Endothelial cell of umbilical vein (primary cell): ENCODE measurements at regions not wholly inside any gene's neighbourhood (a gene's known extent, or its start where the extent isn't known, plus 50 kb on each side); places are given as distances from the start of the nearest gene placed in this dataset.

Experiments used
- BruUV-seq: library from RNA; stranded (reverse); fragments of 400-500 nt; replicated peaks from 2 replicates; lab custom pipeline; 2021; lab: Mats Ljungman, UMichigan
- CTCF ChIA-PET: fragments of 300-600, 350-600 bp; sonication (Branson Sonifier 250); formaldehyde crosslinking; loops from one replicate; lab custom pipeline; 2021; ENCODE audit warnings: antibody characterized with exemption, inconsistent platforms; lab: Charles Lee
- POLR2A ChIA-PET: fragments of 300-600, 350-600 bp; sonication (Branson Sonifier 250); formaldehyde crosslinking; loops from one replicate; lab custom pipeline; 2021; ENCODE audit warnings: antibody characterized with exemption, inconsistent platforms; lab: Charles Lee
- DNase-seq: peaks from one replicate; pipeline ENCODE4 v3.0.0-alpha.2; 2011; ENCODE audit warnings: low read depth, low spot score
- FAIRE-seq: peaks from 2 replicates; lab custom pipeline; 2011; peaks lifted over from hg19 to GRCh38; lab: Jason Lieb, UNC
- H2AFZ ChIP-seq: 2 replicates; pipeline ENCODE4 v1.6.0; 2012; ENCODE audit warnings: low read depth, low read length, control low read depth, inconsistent platforms
- H3K27ac ChIP-seq: 2 replicates; pipeline ENCODE4 v1.5.1; 2011; ENCODE audit warnings: low read depth, mild to moderate bottlenecking, control low read depth, low read length, moderate library complexity; ENCODE audit not compliant: insufficient read depth
- H3K27me3 ChIP-seq, 2 experiments: 2 replicates each; pipeline versions ENCODE4 v1.6.0 to v1.6.1; 2011; ENCODE audit warnings: low read length in 2 of 2, mixed read lengths in 1 of 2; ENCODE audit not compliant: control insufficient read depth in 2 of 2, insufficient read depth in 2 of 2
- H3K36me3 ChIP-seq, 2 experiments: 2 replicates in 1 of 2; 3 replicates in 1 of 2; pipeline ENCODE4 v1.5.1; 2011; ENCODE audit warnings: low read length in 2 of 2, mild to moderate bottlenecking in 1 of 2, moderate library complexity in 1 of 2; ENCODE audit not compliant: control insufficient read depth in 2 of 2, insufficient read depth in 2 of 2; ENCODE audit errors: extremely low read depth in 1 of 2
- H3K4me1 ChIP-seq: 3 replicates; pipeline ENCODE4 v1.5.1; 2011; ENCODE audit warnings: mild to moderate bottlenecking, low read length; ENCODE audit not compliant: control insufficient read depth, insufficient read depth; ENCODE audit errors: extremely low read depth
- H3K4me2 ChIP-seq: 2 replicates; pipeline ENCODE4 v1.6.1; 2011; ENCODE audit warnings: low read length, control low read depth, mixed read lengths; ENCODE audit not compliant: insufficient read depth
- H3K4me3 ChIP-seq, 3 experiments: fragments of 200-600 bp in 1 of 3; sonication (generic), shearing (Covaris generic) in 1 of 3; replicated peaks in 1 of 3; 2 replicates each; pipeline ENCODE4 v1.5.1; 2011 to 2016; ENCODE audit warnings: control low read depth in 3 of 3, low read length in 3 of 3, mild to moderate bottlenecking in 2 of 3, inconsistent platforms in 1 of 3, low read depth in 1 of 3, moderate library complexity in 1 of 3; ENCODE audit not compliant: insufficient read depth in 1 of 3
- H3K79me2 ChIP-seq: 2 replicates; pipeline ENCODE4 v1.6.0; 2012; ENCODE audit warnings: low read length, inconsistent platforms; ENCODE audit not compliant: control insufficient read depth, insufficient read depth
- H3K9ac ChIP-seq: replicated peaks from 2 replicates; pipeline ENCODE3; 2011; ENCODE audit warnings: low read length, control low read depth; ENCODE audit not compliant: insufficient read depth; ENCODE audit errors: extremely low read depth
- H3K9me1 ChIP-seq: replicated peaks from 3 replicates; pipeline ENCODE4 v1.6.0; 2011; ENCODE audit warnings: mild to moderate bottlenecking, low read length; ENCODE audit not compliant: control insufficient read depth, insufficient read depth; ENCODE audit errors: extremely low read depth
- H3K9me3 ChIP-seq: replicated peaks from 2 replicates; pipeline ENCODE4 v1.5.1; 2012; ENCODE audit warnings: low read length, inconsistent platforms; ENCODE audit not compliant: control insufficient read depth, insufficient read depth
- H4K20me1 ChIP-seq: replicated peaks from 2 replicates; pipeline ENCODE3; 2011; ENCODE audit warnings: mild to moderate bottlenecking, low read length; ENCODE audit not compliant: control insufficient read depth, insufficient read depth; ENCODE audit errors: extremely low read depth
- EZH2 ChIP-seq: IDR thresholded peaks from 2 replicates; pipeline ENCODE4 v1.6.1; 2012; ENCODE audit warnings: borderline replicate concordance, low read depth, mild to moderate bottlenecking, moderate library complexity, low read length, inconsistent platforms; ENCODE audit not compliant: severe bottlenecking
- FOS ChIP-seq: IDR thresholded peaks from 2 replicates; pipeline ENCODE4 v1.6.1; 2011; ENCODE audit warnings: mild to moderate bottlenecking, low read length, moderate library complexity, borderline replicate concordance; ENCODE audit not compliant: insufficient read depth
- GATA2 ChIP-seq: IDR thresholded peaks from 2 replicates; pipeline ENCODE4 v1.7.0; 2011; ENCODE audit warnings: low read depth, mild to moderate bottlenecking, moderate library complexity, mixed read lengths, low read length; ENCODE audit not compliant: insufficient read length, insufficient read depth
- JUN ChIP-seq: IDR thresholded peaks from 2 replicates; pipeline ENCODE4 v1.6.1; 2011; ENCODE audit warnings: borderline replicate concordance, low read depth; ENCODE audit not compliant: insufficient read length, insufficient read depth
- MYC ChIP-seq: IDR thresholded peaks from one replicate; pipeline ENCODE4 v1.6.1; 2011; ENCODE audit warnings: mild to moderate bottlenecking, low read depth, low read length
- POLR2A ChIP-seq: IDR thresholded peaks from 2 replicates; pipeline ENCODE4 v1.6.1; 2012; ENCODE audit warnings: low read depth, mild to moderate bottlenecking, control low read depth, low read length
- POLR2AphosphoS5 ChIP-seq: IDR thresholded peaks from 2 replicates; pipeline ENCODE4 v1.6.1; 2012; ENCODE audit warnings: low read depth, mild to moderate bottlenecking, control low read depth, low read length, moderate library complexity; ENCODE audit not compliant: insufficient read depth
- dilution Hi-C: fragments of 300-500 bp; cut with MboI; formaldehyde crosslinking; loops from one replicate; pipeline ENCODE4 v1.15.0; 2019; ENCODE audit warnings: low sequenced_read_pairs; ENCODE audit not compliant: extremely low pct_ligation_motif_present
- intact Hi-C: fragments of 100-400 bp; cut with micrococcal nuclease; formaldehyde crosslinking; loops from one replicate; pipeline ENCODE4 v1.10.0; 2022
- TF ChIP-seq, protein P1 (sequence below): IDR thresholded peaks from 2 replicates; pipeline ENCODE4 v1.6.1; 2011; ENCODE audit not compliant: insufficient read depth, insufficient read length
- TF ChIP-seq, protein P2 (sequence below), 2 donors: IDR thresholded peaks; 1 replicate in 1 of 2; 2 replicates in 1 of 2; pipeline ENCODE4 v1.5.1; 2011; ENCODE audit warnings: low read length in 2 of 2, mild to moderate bottlenecking in 2 of 2, moderate library complexity in 2 of 2, control low read depth in 1 of 2, inconsistent platforms in 1 of 2, low read depth in 1 of 2; ENCODE audit not compliant: insufficient read depth in 1 of 2; ENCODE audit errors: extremely low read depth in 1 of 2

DNA sequence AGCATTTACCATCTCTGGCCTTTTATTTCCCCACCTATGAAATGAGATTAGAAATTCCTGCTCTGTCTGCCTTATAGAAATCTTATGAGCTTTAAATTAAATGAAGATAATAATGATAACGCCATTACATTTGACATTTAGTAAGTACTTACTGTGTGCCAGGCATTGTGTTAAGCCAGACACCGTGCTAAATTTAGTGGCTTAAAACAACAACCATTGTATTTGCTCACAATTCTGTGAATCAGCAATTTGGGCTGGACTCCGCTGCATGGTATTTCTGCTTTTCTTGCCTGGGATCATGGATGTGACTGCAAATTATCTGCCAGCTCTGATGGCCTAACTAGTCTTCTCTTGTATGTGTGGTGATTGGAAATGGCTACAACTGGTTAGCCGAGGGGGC, 56.4 kb upstream of the CCDC6 start:
- no peaks in the 10 kb centered on the region for H3K9me1 ChIP-seq
- no peaks in the 10 kb centered on the region for H4K20me1 ChIP-seq
- H3K27ac ChIP-seq = no peak overlapping the region
- ChIA-PET POLR2A (no interaction called here), CTCF (no interaction called here)
- TF ChIP-seq, protein P1, sequence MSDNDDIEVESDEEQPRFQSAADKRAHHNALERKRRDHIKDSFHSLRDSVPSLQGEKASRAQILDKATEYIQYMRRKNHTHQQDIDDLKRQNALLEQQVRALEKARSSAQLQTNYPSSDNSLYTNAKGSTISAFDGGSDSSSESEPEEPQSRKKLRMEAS = no peak
- TF ChIP-seq POLR2A (no peak), POLR2AphosphoS5 (no peak), FOS (no peak), JUN (no peak), GATA2 (no peak), MYC (no peak), EZH2 (no peak)
- TF ChIP-seq, protein P2, sequence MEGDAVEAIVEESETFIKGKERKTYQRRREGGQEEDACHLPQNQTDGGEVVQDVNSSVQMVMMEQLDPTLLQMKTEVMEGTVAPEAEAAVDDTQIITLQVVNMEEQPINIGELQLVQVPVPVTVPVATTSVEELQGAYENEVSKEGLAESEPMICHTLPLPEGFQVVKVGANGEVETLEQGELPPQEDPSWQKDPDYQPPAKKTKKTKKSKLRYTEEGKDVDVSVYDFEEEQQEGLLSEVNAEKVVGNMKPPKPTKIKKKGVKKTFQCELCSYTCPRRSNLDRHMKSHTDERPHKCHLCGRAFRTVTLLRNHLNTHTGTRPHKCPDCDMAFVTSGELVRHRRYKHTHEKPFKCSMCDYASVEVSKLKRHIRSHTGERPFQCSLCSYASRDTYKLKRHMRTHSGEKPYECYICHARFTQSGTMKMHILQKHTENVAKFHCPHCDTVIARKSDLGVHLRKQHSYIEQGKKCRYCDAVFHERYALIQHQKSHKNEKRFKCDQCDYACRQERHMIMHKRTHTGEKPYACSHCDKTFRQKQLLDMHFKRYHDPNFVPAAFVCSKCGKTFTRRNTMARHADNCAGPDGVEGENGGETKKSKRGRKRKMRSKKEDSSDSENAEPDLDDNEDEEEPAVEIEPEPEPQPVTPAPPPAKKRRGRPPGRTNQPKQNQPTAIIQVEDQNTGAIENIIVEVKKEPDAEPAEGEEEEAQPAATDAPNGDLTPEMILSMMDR (IDR thresholded peaks at IDR 0.05; ENCODE audit: extremely low read depth in 1 of 2, insufficient read depth in 1 of 2, low read depth in 1 of 2, low read length in 2 of 2) = no peak
- H3K9ac ChIP-seq = no peak overlapping the region
- no peak overlapping the region for H3K4me2 ChIP-seq
- DNase-seq (no peak), FAIRE-seq (no peak)
- no peaks in the 10 kb centered on the region for H3K4me1 ChIP-seq
- dilution Hi-C loops (no loop called here), intact Hi-C loops (no loop called here)
- no TSS peak for BruUV-seq
- H3K9me3 ChIP-seq = no peaks in the 10 kb centered on the region
- no peaks in the 10 kb centered on the region for H3K79me2 ChIP-seq
- H3K27me3 ChIP-seq = no peaks in the 10 kb centered on the region
- H2AFZ ChIP-seq = no peak overlapping the region
- no peak overlapping the region for H3K4me3 ChIP-seq
- H3K36me3 ChIP-seq = no peaks in the 10 kb centered on the region
